Calu3 (cell line): ENCODE measurements at regions not wholly inside any gene's neighbourhood (a gene's known extent, or its start where the extent isn't known, plus 50 kb on each side); places are given as distances from the start of the nearest gene placed in this dataset.

Source experiments
- BruUV-seq: library from RNA; stranded (reverse); fragments of 400-500 nt; replicated peaks from 2 replicates; lab custom pipeline; 2021; lab: Mats Ljungman, UMichigan
- CTCF ChIA-PET: fragments of 300-600 bp; sonication (Branson Sonifier 250); formaldehyde crosslinking; loops from one replicate; lab custom pipeline; 2022; ENCODE audit warnings: antibody characterized with exemption; lab: Charles Lee
- DNase-seq: peaks from one replicate; pipeline ENCODE4 v3.0.0; 2022
- H3K27ac Mint-ChIP-seq: one replicate; pipeline ENCODE4 v1.8.0; 2022; ENCODE audit warnings: mixed read lengths; ENCODE audit not compliant: unreplicated experiment
- H3K27me3 Mint-ChIP-seq: one replicate; pipeline ENCODE4 v1.8.0; 2022; ENCODE audit warnings: mixed read lengths; ENCODE audit not compliant: unreplicated experiment
- H3K36me3 Mint-ChIP-seq: one replicate; pipeline ENCODE4 v1.8.0; 2022; ENCODE audit warnings: mild to moderate bottlenecking, moderate library complexity, mixed read lengths; ENCODE audit not compliant: insufficient read depth, unreplicated experiment
- H3K4me1 Mint-ChIP-seq: one replicate; pipeline ENCODE4 v1.8.0; 2022; ENCODE audit warnings: mild to moderate bottlenecking, low read depth, mixed read lengths; ENCODE audit not compliant: unreplicated experiment
- H3K4me3 Mint-ChIP-seq: one replicate; pipeline ENCODE4 v1.8.0; 2022; ENCODE audit warnings: mild to moderate bottlenecking, low read depth, moderate library complexity, mixed read lengths; ENCODE audit not compliant: unreplicated experiment
- H3K9me3 Mint-ChIP-seq: one replicate; pipeline ENCODE4 v1.8.0; 2022; ENCODE audit warnings: low read depth, mixed read lengths; ENCODE audit not compliant: unreplicated experiment
- CTCF ChIP-seq: fragments of 200-600 bp; IDR thresholded peaks from one replicate; pipeline ENCODE4 v1.8.0; 2022; ENCODE audit warnings: antibody characterized with exemption; ENCODE audit not compliant: unreplicated experiment
- intact Hi-C: fragments of 100-400 bp; cut with micrococcal nuclease; formaldehyde crosslinking; loops from one replicate; pipeline ENCODE4 v1.10.0; 2022; ENCODE audit not compliant: unreplicated experiment

- intact Hi-C loops: no loop called here
- Mint-ChIP-seq H3K4me3 (no peak overlapping the region), H3K4me1 (peaks cover 14% of the 10 kb centered on the region), H3K9me3 (peaks cover 2% of the 10 kb centered on the region), H3K27me3 (no peaks in the 10 kb centered on the region), H3K36me3 (no peaks in the 10 kb centered on the region), H3K27ac (no peak overlapping the region)
- no peak for TF ChIP-seq CTCF
- DNase-seq: no peak
- CTCF ChIA-PET: no interaction called here
- no TSS peak for BruUV-seq
These were observed 139.4 kb upstream of the BOD1L1 start for GRCh38 chr4:13766761-13767540.

- Mint-ChIP-seq H3K4me1 (no peaks in the 10 kb centered on the region), H3K27me3 (no peaks in the 10 kb centered on the region), H3K9me3 (peaks cover 6% of the 10 kb centered on the region), H3K27ac (no peak overlapping the region), H3K4me3 (no peak overlapping the region), H3K36me3 (no peaks in the 10 kb centered on the region)
- intact Hi-C loops: no loop called here
- no peak for DNase-seq
- no TSS peak for BruUV-seq
- CTCF ChIA-PET: interaction anchor here (0.7 kb wide), 1 partner anchor 72 kb away, joined by 5 read pairs; no protein-coding TSS in a partner anchor
- no peak for TF ChIP-seq CTCF
These were observed 149.8 kb upstream of the BOD1L1 start for GRCh38 chr4:13777341-13777740.

GRCh38 chr4:13778367-13778766, 150.8 kb upstream of the BOD1L1 start:
- Mint-ChIP-seq H3K4me1 (no peaks in the 10 kb centered on the region), H3K9me3 (peaks cover 6% of the 10 kb centered on the region), H3K36me3 (no peaks in the 10 kb centered on the region), H3K27ac (no peak overlapping the region), H3K27me3 (no peaks in the 10 kb centered on the region), H3K4me3 (no peak overlapping the region)
- no peak for DNase-seq
- no peak for TF ChIP-seq CTCF
- BruUV-seq: no TSS peak
- CTCF ChIA-PET: no interaction called here
- intact Hi-C loops: no loop called here

- no TSS peak for BruUV-seq
- CTCF ChIA-PET: no interaction called here
- Mint-ChIP-seq H3K4me3 (no peak overlapping the region), H3K9me3 (no peaks in the 10 kb centered on the region), H3K27me3 (no peaks in the 10 kb centered on the region), H3K27ac (no peak overlapping the region), H3K4me1 (no peaks in the 10 kb centered on the region), H3K36me3 (no peaks in the 10 kb centered on the region)
- no peak for TF ChIP-seq CTCF
- intact Hi-C loops: no loop called here
- DNase-seq: no peak
These were observed 154.7 kb upstream of the BOD1L1 start for GRCh38 chr4:13782231-13782630.
